Endodermal cell (in vitro differentiated cells): ENCODE measurements at regions not wholly inside any gene's neighbourhood (a gene's known extent, or its start where the extent isn't known, plus 50 kb on each side); places are given as distances from the start of the nearest gene placed in this dataset.
"Not testable (repeated sequence)": the region's sequence is repeated elsewhere in the genome, so short reads cannot be mapped to it uniquely, and the experiment has no call there.

Source experiments
- DNase-seq: peaks from one replicate; pipeline ENCODE4 v3.0.0-alpha.2; 2017
- H3K27ac ChIP-seq: 2 replicates; pipeline ENCODE4 v1.5.1; 2013; ENCODE audit warnings: mild to moderate bottlenecking, low read depth, low read length, moderate library complexity
- H3K27me3 ChIP-seq: 2 replicates; pipeline ENCODE4 v1.6.1; 2013; ENCODE audit warnings: mild to moderate bottlenecking, low read length, moderate library complexity; ENCODE audit not compliant: insufficient read depth, control insufficient read depth, poor library complexity, severe bottlenecking
- H3K36me3 ChIP-seq: 2 replicates; pipeline ENCODE4 v1.7.0; 2013; ENCODE audit warnings: mild to moderate bottlenecking, low read length, moderate library complexity; ENCODE audit not compliant: control insufficient read depth, insufficient read depth
- H3K4me1 ChIP-seq: one replicate; pipeline ENCODE4 v1.7.0; 2013; ENCODE audit warnings: low read length; ENCODE audit not compliant: control insufficient read depth, insufficient read depth
- H3K4me3 ChIP-seq: 2 replicates; pipeline ENCODE4 v1.5.1; 2013; ENCODE audit warnings: mild to moderate bottlenecking, low read length, moderate library complexity
- H3K9ac ChIP-seq: 2 replicates; pipeline ENCODE4 v1.6.1; 2013; ENCODE audit warnings: mild to moderate bottlenecking, low read length, moderate library complexity; ENCODE audit not compliant: poor library complexity, severe bottlenecking; ENCODE audit errors: extremely low read depth
- H3K9me3 ChIP-seq: 2 replicates; pipeline ENCODE4 v1.6.1; 2013; ENCODE audit warnings: mild to moderate bottlenecking, low read length, moderate library complexity; ENCODE audit not compliant: control insufficient read depth
- H3K27ac Mint-ChIP-seq: 2 replicates; pipeline ENCODE4 v1.8.0; 2020; ENCODE audit warnings: mixed read lengths
- H3K27me3 Mint-ChIP-seq: 2 replicates; pipeline ENCODE4 v1.8.0; 2021; ENCODE audit warnings: mild to moderate bottlenecking, mixed read lengths; ENCODE audit not compliant: insufficient read depth
- H3K36me3 Mint-ChIP-seq: 2 replicates; pipeline ENCODE4 v1.8.0; 2020; ENCODE audit warnings: low read depth, mixed read lengths
- H3K4me1 Mint-ChIP-seq: 2 replicates; pipeline ENCODE4 v1.8.0; 2020; ENCODE audit warnings: mixed read lengths
- H3K4me3 Mint-ChIP-seq: 2 replicates; pipeline ENCODE4 v1.8.0; 2020; ENCODE audit warnings: mild to moderate bottlenecking, moderate library complexity, mixed read lengths
- H3K9me3 Mint-ChIP-seq: 2 replicates; pipeline ENCODE4 v1.8.0; 2020; ENCODE audit warnings: mild to moderate bottlenecking, mixed read lengths
- CTCF ChIP-seq: fragments of 200-600 bp; sonication (generic); conservative IDR thresholded peaks from 2 replicates; pipeline ENCODE4 v1.5.0; 2021; ENCODE audit warnings: antibody characterized with exemption, mild to moderate bottlenecking
- WGBS, 2 experiments: methylation state at CpG; one replicate each; pipeline versions ENCODE4 v1.1.5 to v1.1.7; 2013; ENCODE audit warnings: missing lambda C conversion rate in 2 of 2, mixed read lengths in 1 of 2; ENCODE audit not compliant: insufficient coverage in 1 of 2, insufficient read length in 1 of 2; 5-methylcytosine and 5-hydroxymethylcytosine counted together

GRCh38 chr16:29142506-29142905, 157.7 kb downstream of the LAT start:
- 88 to 91% methylated on average over 11 to 14 of the region's 14 CpGs for WGBS, 2 experiments
- H3K4me1 ChIP-seq, H3K27me3 ChIP-seq, H3K9ac ChIP-seq, H3K36me3 ChIP-seq, H3K36me3 Mint-ChIP-seq, H3K27ac Mint-ChIP-seq, H3K9me3 Mint-ChIP-seq, H3K4me3 Mint-ChIP-seq, H3K4me3 ChIP-seq, H3K4me1 Mint-ChIP-seq, H3K27me3 Mint-ChIP-seq, H3K9me3 ChIP-seq, H3K27ac ChIP-seq, DNase-seq: not testable (repeated sequence)

GRCh38 chr16:29141586-29142324, 156.9 kb downstream of the LAT start:
- Histone ChIP-seq H3K9ac (no peak overlapping the region), H3K36me3 (no peaks in the 10 kb centered on the region), H3K4me3 (no peak overlapping the region), H3K9me3 (no peaks in the 10 kb centered on the region), H3K27ac (no peak overlapping the region), H3K27me3 (no peaks in the 10 kb centered on the region), H3K4me1 (no peaks in the 10 kb centered on the region)
- Mint-ChIP-seq H3K27ac (no peak overlapping the region), H3K9me3 (no peaks in the 10 kb centered on the region), H3K36me3 (no peaks in the 10 kb centered on the region), H3K4me3 (no peak overlapping the region), H3K4me1 (peaks cover 2% of the 10 kb centered on the region), H3K27me3 (no peaks in the 10 kb centered on the region)
- no peak for TF ChIP-seq CTCF
- WGBS, 2 experiments, result 87 to 93% methylated on average over 15 to 33 of the region's 35 CpGs
- DNase-seq, result no peak

GRCh38 chr16:29141121-29141520, 156.3 kb downstream of the LAT start:
- not testable (repeated sequence) for H3K9ac ChIP-seq, H3K4me3 Mint-ChIP-seq, H3K36me3 ChIP-seq, H3K27ac ChIP-seq, H3K27me3 ChIP-seq, DNase-seq, H3K9me3 ChIP-seq, H3K4me1 Mint-ChIP-seq, H3K4me1 ChIP-seq, H3K4me3 ChIP-seq, H3K27ac Mint-ChIP-seq, H3K36me3 Mint-ChIP-seq, H3K27me3 Mint-ChIP-seq, H3K9me3 Mint-ChIP-seq
- 91 to 100% methylated on average over 1 to 12 of the region's 12 CpGs for WGBS, 2 experiments

GRCh38 chr16:29139901-29140855, 155.3 kb downstream of the LAT start:
- not testable (repeated sequence) for H3K27me3 Mint-ChIP-seq, H3K36me3 Mint-ChIP-seq, H3K9me3 Mint-ChIP-seq, H3K9ac ChIP-seq, H3K27ac Mint-ChIP-seq, H3K4me1 ChIP-seq, DNase-seq, H3K9me3 ChIP-seq, H3K4me3 Mint-ChIP-seq, H3K36me3 ChIP-seq, H3K27ac ChIP-seq, H3K4me3 ChIP-seq, H3K27me3 ChIP-seq, H3K4me1 Mint-ChIP-seq
- WGBS, 2 experiments, result 90 to 92% methylated on average over 21 to 43 of the region's 44 CpGs
